Tibial nerve (tissue), 4 donors: ENCODE measurements at regions not wholly inside any gene's neighbourhood (a gene's known extent, or its start where the extent isn't known, plus 50 kb on each side); places are given as distances from the start of the nearest gene placed in this dataset.

Source experiments
- DNase-seq, 2 donors: peaks; one replicate each; pipeline ENCODE4 v3.0.0-alpha.2; 2019; ENCODE audit warnings: low spot score in 2 of 2
- H3K27ac ChIP-seq, 4 donors: fragments of 200-600 bp; sonication (generic) in 3 of 4; one replicate each; pipeline ENCODE4 v1.5.1; 2017 to 2019; ENCODE audit warnings: mild to moderate bottlenecking in 1 of 4
- H3K27me3 ChIP-seq, 2 donors: fragments of 200-600 bp; sonication (generic) in 1 of 2; one replicate each; pipeline versions ENCODE4 v1.5.1 to v1.6.0; 2017 to 2019
- H3K36me3 ChIP-seq, 3 donors: fragments of 200-600 bp; sonication (generic); one replicate each; pipeline ENCODE4 v1.5.1; 2018 to 2019
- H3K4me1 ChIP-seq, 4 donors: fragments of 200-600 bp; sonication (generic) in 3 of 4; one replicate each; pipeline ENCODE4 v1.5.1; 2017 to 2019
- H3K4me3 ChIP-seq, 4 donors: fragments of 200-600 bp; sonication (generic) in 3 of 4; one replicate each; pipeline ENCODE4 v1.5.1; 2017 to 2019; ENCODE audit warnings: mild to moderate bottlenecking in 1 of 4, moderate library complexity in 1 of 4
- H3K9me3 ChIP-seq, 4 donors: fragments of 200-600 bp; sonication (generic) in 3 of 4; one replicate each; pipeline ENCODE4 v1.5.1; 2017 to 2019
- EP300 ChIP-seq, 2 donors: sonication (generic); formaldehyde crosslinking; IDR thresholded peaks; one replicate each; pipeline ENCODE4 v1.6.1; 2017; ENCODE audit warnings: antibody characterized with exemption in 2 of 2, mild to moderate bottlenecking in 1 of 2
- POLR2A ChIP-seq, 2 donors: fragments of 450-650 bp; IDR thresholded peaks; one replicate each; pipeline ENCODE4 v1.6.1; 2017; ENCODE audit warnings: antibody characterized with exemption in 2 of 2, mild to moderate bottlenecking in 2 of 2, moderate library complexity in 2 of 2
- WGBS, 2 donors: methylation state at CpG; one replicate each; pipeline ENCODE4 v1.1.5; 2018; 5-methylcytosine and 5-hydroxymethylcytosine counted together
- TF ChIP-seq, protein P1 (sequence below), 5 experiments: fragments of 200-600 bp in 3 of 5; fragments of 450-650 bp in 2 of 5; sonication (generic) in 3 of 5; IDR thresholded peaks; one replicate each; pipeline ENCODE4 v1.5.1; 2016 to 2019; ENCODE audit warnings: antibody characterized with exemption in 5 of 5, mild to moderate bottlenecking in 3 of 5, moderate library complexity in 2 of 5

DNA sequence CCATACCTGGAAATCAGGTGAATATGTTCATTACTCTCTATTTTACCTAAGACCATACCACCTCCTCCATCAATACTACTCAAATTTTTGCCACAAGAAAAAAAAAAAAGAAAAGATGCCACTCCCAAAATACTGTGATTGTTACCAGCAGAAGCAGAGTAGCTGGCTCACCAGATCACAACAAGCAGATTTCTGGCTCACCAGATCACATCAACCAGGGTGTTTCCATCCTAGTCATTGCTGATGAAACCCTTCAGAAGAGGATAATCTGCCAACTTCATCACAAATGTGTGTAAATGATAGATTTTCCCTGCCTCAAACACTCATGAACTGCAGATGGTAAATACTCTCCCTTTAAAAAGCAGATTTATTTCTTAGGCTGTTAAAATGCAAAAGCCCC, 109.7 kb upstream of the NAMPT start:
- no peak for TF ChIP-seq POLR2A (IDR thresholded peaks at IDR 0.05)
- no peak for TF ChIP-seq EP300 (IDR thresholded peaks at IDR 0.05)
- TF ChIP-seq, protein P1, sequence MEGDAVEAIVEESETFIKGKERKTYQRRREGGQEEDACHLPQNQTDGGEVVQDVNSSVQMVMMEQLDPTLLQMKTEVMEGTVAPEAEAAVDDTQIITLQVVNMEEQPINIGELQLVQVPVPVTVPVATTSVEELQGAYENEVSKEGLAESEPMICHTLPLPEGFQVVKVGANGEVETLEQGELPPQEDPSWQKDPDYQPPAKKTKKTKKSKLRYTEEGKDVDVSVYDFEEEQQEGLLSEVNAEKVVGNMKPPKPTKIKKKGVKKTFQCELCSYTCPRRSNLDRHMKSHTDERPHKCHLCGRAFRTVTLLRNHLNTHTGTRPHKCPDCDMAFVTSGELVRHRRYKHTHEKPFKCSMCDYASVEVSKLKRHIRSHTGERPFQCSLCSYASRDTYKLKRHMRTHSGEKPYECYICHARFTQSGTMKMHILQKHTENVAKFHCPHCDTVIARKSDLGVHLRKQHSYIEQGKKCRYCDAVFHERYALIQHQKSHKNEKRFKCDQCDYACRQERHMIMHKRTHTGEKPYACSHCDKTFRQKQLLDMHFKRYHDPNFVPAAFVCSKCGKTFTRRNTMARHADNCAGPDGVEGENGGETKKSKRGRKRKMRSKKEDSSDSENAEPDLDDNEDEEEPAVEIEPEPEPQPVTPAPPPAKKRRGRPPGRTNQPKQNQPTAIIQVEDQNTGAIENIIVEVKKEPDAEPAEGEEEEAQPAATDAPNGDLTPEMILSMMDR (IDR thresholded peaks at IDR 0.05) = no peak
- Histone ChIP-seq H3K36me3 (no peaks in the 10 kb centered on the region), H3K27ac (no peak overlapping the region), H3K27me3 (no peaks in the 10 kb centered on the region), H3K9me3 (no peaks in the 10 kb centered on the region), H3K4me1 (no peaks in the 10 kb centered on the region), H3K4me3 (no peak overlapping the region)
- DNase-seq = no peak

DNA sequence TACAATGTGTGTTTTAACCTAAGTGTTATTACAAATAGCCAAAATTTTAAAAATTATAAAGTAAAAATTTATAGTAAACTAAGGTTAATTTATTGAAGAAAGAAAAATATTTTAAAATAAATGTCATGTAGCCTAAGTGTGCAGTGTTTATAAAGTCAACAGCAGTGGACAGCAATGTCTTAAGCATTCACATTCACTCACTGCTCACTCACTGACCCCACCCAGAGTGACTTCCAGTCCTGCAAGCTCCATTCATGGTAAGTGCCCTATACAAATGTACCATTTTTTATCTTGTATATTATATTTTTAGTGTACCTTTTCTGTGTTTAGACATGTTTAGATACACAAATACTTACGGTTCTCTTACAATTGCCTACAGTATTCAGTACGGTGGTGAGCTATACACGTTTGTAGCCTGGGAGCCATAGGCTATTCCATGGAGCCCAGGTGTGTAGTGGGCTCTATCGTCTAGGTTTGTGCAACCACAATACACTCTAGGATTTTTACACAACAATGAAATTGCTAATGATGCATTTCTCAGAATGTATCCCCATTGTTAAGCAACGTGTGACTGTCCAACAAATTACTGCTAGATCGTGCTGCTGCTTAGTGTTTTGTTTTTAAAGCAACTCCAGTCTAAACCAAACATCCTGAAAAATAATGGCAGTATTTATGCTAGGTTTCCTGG, 108.9 kb upstream of the NAMPT start:
- H3K27me3 ChIP-seq = no peaks in the 10 kb centered on the region
- 65 to 68% methylated on average over 6 of the region's 6 CpGs for WGBS, 2 donors

DNA sequence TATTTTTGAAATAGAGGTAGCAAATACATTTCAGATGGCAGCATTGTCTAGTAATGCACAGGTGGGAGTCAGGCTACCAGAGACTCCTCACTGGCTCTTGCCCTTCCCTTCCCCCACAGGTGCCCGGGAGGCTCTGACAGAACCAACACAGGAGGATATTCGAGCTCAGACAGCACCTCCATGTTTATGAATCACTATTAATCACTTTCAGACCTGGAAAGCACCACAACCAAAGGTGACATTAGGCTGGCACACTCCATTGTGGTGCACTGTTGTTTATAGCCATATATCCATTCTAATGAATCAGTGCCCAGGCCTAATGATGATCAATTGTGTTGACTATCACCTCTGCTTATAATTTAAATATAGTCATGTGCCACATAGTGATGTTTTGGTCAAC, 107.8 kb upstream of the NAMPT start:
- Histone ChIP-seq H3K27me3 (no peaks in the 10 kb centered on the region), H3K4me1 (no peaks in the 10 kb centered on the region), H3K9me3 (no peaks in the 10 kb centered on the region), H3K36me3 (no peaks in the 10 kb centered on the region), H3K27ac (no peak overlapping the region), H3K4me3 (no peak overlapping the region)
- WGBS, 2 donors = 58 to 78% methylated on average over 2 of the region's 2 CpGs
- no peak for TF ChIP-seq EP300 (IDR thresholded peaks at IDR 0.05)
- TF ChIP-seq, protein P1 (IDR thresholded peaks at IDR 0.05) = no peak
- TF ChIP-seq POLR2A (IDR thresholded peaks at IDR 0.05) = no peak
- DNase-seq = no peak

More for the DNA sequence above, 108.9 kb upstream of the NAMPT start:
- Histone ChIP-seq H3K36me3 (no peaks in the 10 kb centered on the region), H3K4me1 (no peaks in the 10 kb centered on the region), H3K9me3 (no peaks in the 10 kb centered on the region), H3K27ac (no peak overlapping the region), H3K4me3 (no peak overlapping the region)
- DNase-seq = no peak
- TF ChIP-seq POLR2A (IDR thresholded peaks at IDR 0.05) (no peak), EP300 (IDR thresholded peaks at IDR 0.05) (no peak)
- TF ChIP-seq, protein P1 (IDR thresholded peaks at IDR 0.05) = no peak

DNA sequence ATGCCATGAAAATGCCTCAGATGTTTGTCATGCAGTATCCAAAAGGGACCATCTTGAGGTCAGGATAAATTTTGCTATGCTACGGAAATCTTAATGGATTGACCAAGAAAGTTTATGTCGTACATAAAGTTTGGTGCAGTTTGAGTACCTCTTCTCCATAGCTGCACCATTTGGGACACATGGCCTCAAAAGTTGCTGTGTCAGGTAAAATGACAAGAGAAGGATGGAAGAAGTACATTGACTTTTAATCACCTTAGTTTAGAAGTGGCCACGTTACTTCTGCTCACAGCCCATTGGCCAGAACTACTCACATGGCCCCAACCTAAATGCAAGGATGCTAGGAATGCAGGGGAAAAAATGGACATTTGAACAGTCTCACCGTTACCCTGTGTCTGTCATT, 107.4 kb upstream of the NAMPT start:
- Histone ChIP-seq H3K36me3 (no peaks in the 10 kb centered on the region), H3K4me1 (no peaks in the 10 kb centered on the region), H3K27me3 (no peaks in the 10 kb centered on the region), H3K27ac (no peak overlapping the region), H3K4me3 (no peak overlapping the region), H3K9me3 (no peaks in the 10 kb centered on the region)
- TF ChIP-seq, protein P1 (IDR thresholded peaks at IDR 0.05) = no peak
- no peak for TF ChIP-seq EP300 (IDR thresholded peaks at IDR 0.05)
- TF ChIP-seq POLR2A (IDR thresholded peaks at IDR 0.05) = no peak
- no peak for DNase-seq
- WGBS, 2 donors = 86 to 87% methylated on average over 4 of the region's 4 CpGs

DNA sequence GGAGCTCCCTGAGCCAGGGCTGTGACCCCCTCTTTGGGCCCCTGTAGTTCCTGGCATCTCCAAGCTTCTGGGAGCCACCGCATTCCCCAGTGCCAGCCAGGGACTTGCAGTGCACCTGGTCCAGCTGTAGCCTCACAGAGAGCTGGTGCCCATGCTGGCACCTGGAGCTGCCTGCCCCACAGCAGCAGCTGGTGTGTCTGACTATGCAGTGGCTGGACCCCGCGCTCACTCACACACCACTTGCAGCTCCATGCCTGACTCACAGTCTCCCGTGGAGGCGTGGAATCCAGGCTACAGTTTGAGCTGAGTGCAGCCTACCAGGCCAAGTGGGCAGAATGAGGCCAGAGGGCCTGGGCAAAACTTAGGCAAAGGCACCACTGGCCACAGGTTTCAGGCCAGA, 102.2 kb upstream of the NAMPT start:
- no peak for TF ChIP-seq POLR2A (IDR thresholded peaks at IDR 0.05)
- TF ChIP-seq, protein P1 (IDR thresholded peaks at IDR 0.05) = no peak
- no peak for TF ChIP-seq EP300 (IDR thresholded peaks at IDR 0.05)
- Histone ChIP-seq H3K4me3 (no peak overlapping the region), H3K27ac (no peak overlapping the region), H3K4me1 (no peaks in the 10 kb centered on the region), H3K36me3 (no peaks in the 10 kb centered on the region), H3K9me3 (no peaks in the 10 kb centered on the region), H3K27me3 (no peaks in the 10 kb centered on the region)
- 85 to 95% methylated on average over 3 to 5 of the region's 5 CpGs for WGBS, 2 donors
- DNase-seq = no peak
